IMR-90 (cell line): ENCODE measurements at regions not wholly inside any gene's neighbourhood (a gene's known extent, or its start where the extent isn't known, plus 50 kb on each side); places are given as distances from the start of the nearest gene placed in this dataset.

Experiments
- ATAC-seq: fragments of 200-7000 bp; cut with Tn5 transposase; 2 replicates; pipeline ENCODE4 v1.9.1; 2020; ENCODE audit warnings: low read depth, mild to moderate bottlenecking, moderate library complexity
- BruUV-seq: library from RNA; stranded (reverse); fragments of 400-500 nt; replicated peaks from 2 replicates; lab custom pipeline; 2021; lab: Mats Ljungman, UMichigan
- CTCF ChIA-PET: fragments of 300-600 bp; formaldehyde crosslinking; extraction: SDS; loops from one replicate; lab custom pipeline; 2021; ENCODE audit warnings: antibody characterized with exemption; lab: Yijun Ruan, JAX
- POLR2A ChIA-PET: fragments of 300-600 bp; sonication (Branson Sonifier 250); formaldehyde crosslinking; loops from one replicate; lab custom pipeline; 2022; ENCODE audit warnings: antibody characterized with exemption; ENCODE audit not compliant: unreplicated experiment; lab: Charles Lee
- DNase-seq: peaks from one replicate; pipeline ENCODE4 v3.0.0; 2013
- H2AFZ ChIP-seq: replicated peaks from 2 replicates; pipeline ENCODE3; 2013; ENCODE audit warnings: low read length, mild to moderate bottlenecking; ENCODE audit not compliant: poor library complexity
- H2AK5ac ChIP-seq: 2 replicates; pipeline ENCODE4 v1.6.1; 2013; ENCODE audit warnings: low read depth, low read length, inconsistent platforms
- H2AK9ac ChIP-seq: replicated peaks from 2 replicates; pipeline ENCODE3; 2013; ENCODE audit warnings: mild to moderate bottlenecking, low read depth, low read length, moderate library complexity; ENCODE audit not compliant: poor library complexity
- H2BK120ac ChIP-seq: 2 replicates; pipeline ENCODE4 v1.6.1; 2013; ENCODE audit warnings: low read depth, low read length, inconsistent platforms
- H2BK15ac ChIP-seq: 3 replicates; pipeline ENCODE4 v1.6.1; 2013; ENCODE audit warnings: low read depth, low read length, inconsistent platforms
- H2BK20ac ChIP-seq: 2 replicates; pipeline ENCODE4 v1.6.1; 2013; ENCODE audit warnings: low read depth, mild to moderate bottlenecking, inconsistent platforms, low read length, moderate library complexity
- H2BK5ac ChIP-seq: 2 replicates; pipeline ENCODE4 v1.6.1; 2013; ENCODE audit warnings: mild to moderate bottlenecking, low read depth, low read length, inconsistent platforms; ENCODE audit not compliant: poor library complexity, severe bottlenecking
- H3K14ac ChIP-seq: replicated peaks from 2 replicates; pipeline ENCODE4 v1.6.1; 2013; ENCODE audit warnings: low read depth, low read length, inconsistent platforms
- H3K18ac ChIP-seq: 2 replicates; pipeline ENCODE4 v1.6.1; 2013; ENCODE audit warnings: low read depth, low read length, control low read depth
- H3K23ac ChIP-seq: 2 replicates; pipeline ENCODE4 v1.6.1; 2013; ENCODE audit warnings: low read depth, low read length, inconsistent platforms
- H3K27ac ChIP-seq: 2 replicates; pipeline ENCODE4 v1.5.1; 2013; ENCODE audit warnings: mild to moderate bottlenecking, control low read depth, low read length; ENCODE audit not compliant: insufficient read depth
- H3K27me3 ChIP-seq: 2 replicates; pipeline ENCODE4 v1.6.1; 2013; ENCODE audit warnings: low read length; ENCODE audit not compliant: control insufficient read depth, insufficient read depth
- H3K36me3 ChIP-seq: 2 replicates; pipeline ENCODE4 v1.6.1; 2013; ENCODE audit warnings: low read length, mixed read lengths; ENCODE audit not compliant: control insufficient read depth, insufficient read depth
- H3K4ac ChIP-seq: 2 replicates; pipeline ENCODE4 v1.6.1; 2013; ENCODE audit warnings: low read depth, low read length, inconsistent platforms
- H3K4me1 ChIP-seq: 2 replicates; pipeline ENCODE4 v1.6.1; 2013; ENCODE audit warnings: low read length, mixed read lengths; ENCODE audit not compliant: control insufficient read depth, insufficient read depth
- H3K4me2 ChIP-seq: 2 replicates; pipeline ENCODE4 v1.6.1; 2013; ENCODE audit warnings: low read depth, mild to moderate bottlenecking, control low read depth, low read length, moderate library complexity
- H3K4me3 ChIP-seq: 2 replicates; pipeline ENCODE4 v1.5.1; 2013; ENCODE audit warnings: low read depth, mild to moderate bottlenecking, control low read depth, low read length, moderate library complexity; ENCODE audit not compliant: insufficient read depth
- H3K56ac ChIP-seq: 2 replicates; pipeline ENCODE4 v1.6.1; 2013; ENCODE audit warnings: low read length, inconsistent platforms; ENCODE audit not compliant: insufficient read depth; ENCODE audit errors: extremely low read depth
- H3K79me1 ChIP-seq, 2 experiments: 2 replicates each; pipeline ENCODE4 v1.6.1; 2013; ENCODE audit warnings: low read length in 2 of 2, inconsistent platforms in 1 of 2, low read depth in 1 of 2
- H3K9ac ChIP-seq: 2 replicates; pipeline ENCODE4 v1.6.1; 2013; ENCODE audit warnings: low read depth, low read length, control low read depth
- H3K9me1 ChIP-seq: 2 replicates; pipeline ENCODE4 v1.6.1; 2013; ENCODE audit warnings: low read length, inconsistent platforms; ENCODE audit not compliant: insufficient read depth
- H3K9me3 ChIP-seq: 2 replicates; pipeline ENCODE4 v1.6.1; 2013; ENCODE audit warnings: low read length; ENCODE audit not compliant: control insufficient read depth, insufficient read depth
- H4K20me1 ChIP-seq: 2 replicates; pipeline ENCODE4 v1.6.1; 2013; ENCODE audit warnings: low read length, inconsistent platforms; ENCODE audit not compliant: insufficient read depth
- H4K5ac ChIP-seq: 2 replicates; pipeline ENCODE4 v1.6.1; 2013; ENCODE audit warnings: mild to moderate bottlenecking, low read depth, low read length, control low read depth
- H4K8ac ChIP-seq, 2 experiments: 2 replicates each; pipeline ENCODE4 v1.6.1; 2013; ENCODE audit warnings: low read depth in 2 of 2, low read length in 2 of 2, control low read depth in 1 of 2, inconsistent platforms in 1 of 2
- H4K91ac ChIP-seq: 2 replicates; pipeline ENCODE4 v1.6.1; 2013; ENCODE audit warnings: low read depth, low read length, inconsistent platforms; ENCODE audit not compliant: insufficient read depth
- BHLHE40 ChIP-seq: fragments of 150-350 bp; IDR thresholded peaks from 2 replicates; pipeline ENCODE4 v1.6.1; 2016; ENCODE audit warnings: mild to moderate bottlenecking, low read depth, low read length
- CEBPB ChIP-seq: IDR thresholded peaks from 2 replicates; pipeline ENCODE4 v1.6.1; 2012; ENCODE audit warnings: low read depth, low read length, improper control_type of control experiment
- ELK1 ChIP-seq: fragments of 150-350 bp; IDR thresholded peaks from 2 replicates; pipeline ENCODE4 v1.6.1; 2016; ENCODE audit warnings: low read depth, mild to moderate bottlenecking, low read length, moderate library complexity, borderline replicate concordance
- MAFK ChIP-seq: IDR thresholded peaks from 2 replicates; pipeline ENCODE4 v1.6.1; 2012; ENCODE audit warnings: low read depth, low read length, improper control_type of control experiment
- POLR2A ChIP-seq: IDR thresholded peaks from 2 replicates; pipeline ENCODE4 v1.6.1; 2012; ENCODE audit warnings: mild to moderate bottlenecking, low read depth, low read length
- WGBS, 2 experiments: methylation state at CpG; one replicate each; pipeline versions ENCODE4 v1.1.5 to v1.1.7; 2013; ENCODE audit warnings: missing lambda C conversion rate in 2 of 2; ENCODE audit not compliant: insufficient read length in 1 of 2; ENCODE audit errors: extremely low coverage in 2 of 2; 5-methylcytosine and 5-hydroxymethylcytosine counted together
- dilution Hi-C: fragments of 300-500 bp; cut with HindIII; formaldehyde crosslinking; loops from one replicate; pipeline ENCODE4 v1.14.3; 2018; ENCODE audit warnings: low sequenced_read_pairs; ENCODE audit not compliant: unreplicated experiment
- in situ Hi-C: fragments of 300-500 bp; cut with MboI; formaldehyde crosslinking; loops from 3 replicates; pipeline ENCODE4 v1.14.3; 2019; ENCODE audit warnings: low sequenced_read_pairs, inconsistent platforms, mixed read lengths
- intact Hi-C: fragments of 100-400 bp; cut with micrococcal nuclease; formaldehyde crosslinking; loops from 2 replicates; pipeline ENCODE4 v1.10.0; 2022

DNA sequence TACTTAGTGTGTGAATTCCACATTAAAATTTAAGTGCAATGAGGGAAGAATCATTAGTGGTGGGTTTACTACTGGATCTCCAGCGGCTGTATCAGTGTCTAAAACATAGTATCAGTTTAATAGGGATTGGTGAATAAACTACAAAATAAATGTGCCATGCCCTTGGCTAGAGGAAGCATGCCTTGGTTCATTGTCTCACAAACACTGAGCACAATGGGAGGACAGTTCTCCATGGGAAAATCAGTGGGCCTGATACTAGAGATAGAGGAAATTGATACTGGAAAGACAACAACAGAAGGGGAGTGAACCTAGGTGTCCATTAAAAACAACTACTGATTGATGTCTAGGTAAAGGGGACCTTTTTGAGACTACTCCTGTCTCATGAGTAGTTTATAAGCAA, 971.6 kb downstream of the SUCLG1 start:
- intact Hi-C loops: no loop called here
- Histone ChIP-seq H3K23ac (no peak overlapping the region), H3K27ac (no peak overlapping the region), H2BK20ac (no peak overlapping the region), H3K9ac (no peak overlapping the region), H4K5ac (no peak overlapping the region), H3K56ac (no peak overlapping the region), H3K4me2 (no peak overlapping the region), H4K20me1 (no peaks in the 10 kb centered on the region), H3K4me3 (no peak overlapping the region), H4K8ac (no peak overlapping the region), H3K9me3 (no peaks in the 10 kb centered on the region), H2AK9ac (no peak overlapping the region), H3K4me1 (no peaks in the 10 kb centered on the region), H2BK5ac (no peak overlapping the region), H2BK120ac (no peak overlapping the region), H3K18ac (no peak overlapping the region), H3K9me1 (no peaks in the 10 kb centered on the region), H3K4ac (no peak overlapping the region), H3K79me1 (no peaks in the 10 kb centered on the region), H2AK5ac (no peak overlapping the region), H4K91ac (no peak overlapping the region), H3K14ac (no peak overlapping the region), H3K27me3 (no peaks in the 10 kb centered on the region), H2AFZ (no peak overlapping the region), H2BK15ac (no peak overlapping the region), H3K36me3 (no peaks in the 10 kb centered on the region)
- in situ Hi-C loops: no loop called here
- dilution Hi-C loops: no loop called here
- DNase-seq (no peak), ATAC-seq (no peak)
- POLR2A ChIA-PET: no interaction called here
- TF ChIP-seq CEBPB (no peak), ELK1 (no peak), POLR2A (no peak), MAFK (no peak), BHLHE40 (no peak)
- no TSS peak for BruUV-seq
- CTCF ChIA-PET: no interaction called here
- no CpG with 5 or more reads among the region's 1 CpG for WGBS, 2 experiments
